ENCODE measurements at regions not wholly inside any gene's neighbourhood (a gene's known extent, or its start where the extent isn't known, plus 50 kb on each side); places are given as distances from the start of the nearest gene placed in this dataset.

GRCh38 chr6:141140905-141141304 lies 991.8 kb upstream of the GJE1 start:
- TF ChIP-seq CTCF (IDR thresholded peaks at IDR 0.05) (no peak), ZFX (IDR thresholded peaks at IDR 0.05; ENCODE audit: borderline replicate concordance) (no peak)
